ENCODE measurements at regions not wholly inside any gene's neighbourhood (a gene's known extent, or its start where the extent isn't known, plus 50 kb on each side); places are given as distances from the start of the nearest gene placed in this dataset.

DNA sequence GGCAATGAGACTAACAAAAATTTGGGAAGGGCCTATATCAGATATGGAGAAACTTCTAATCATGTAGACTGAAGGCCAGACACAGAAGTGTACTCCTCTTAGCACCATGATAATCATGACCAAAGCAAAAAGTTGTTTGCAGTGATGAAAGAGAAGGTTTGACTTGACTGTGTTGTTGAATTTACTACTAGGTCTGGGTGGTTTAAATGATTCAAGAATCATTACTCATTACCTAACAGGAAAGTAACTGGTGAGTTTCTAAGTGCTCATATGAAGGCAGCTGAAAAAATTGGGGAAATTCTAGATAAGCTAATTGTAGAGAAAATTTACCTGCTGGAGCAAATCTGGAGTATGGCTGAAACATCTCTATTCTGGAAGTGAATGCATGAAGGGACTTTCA is 451.5 kb upstream of the SORCS1 start:
- no peak for DNase-seq (ENCODE audit: low read depth)

DNA sequence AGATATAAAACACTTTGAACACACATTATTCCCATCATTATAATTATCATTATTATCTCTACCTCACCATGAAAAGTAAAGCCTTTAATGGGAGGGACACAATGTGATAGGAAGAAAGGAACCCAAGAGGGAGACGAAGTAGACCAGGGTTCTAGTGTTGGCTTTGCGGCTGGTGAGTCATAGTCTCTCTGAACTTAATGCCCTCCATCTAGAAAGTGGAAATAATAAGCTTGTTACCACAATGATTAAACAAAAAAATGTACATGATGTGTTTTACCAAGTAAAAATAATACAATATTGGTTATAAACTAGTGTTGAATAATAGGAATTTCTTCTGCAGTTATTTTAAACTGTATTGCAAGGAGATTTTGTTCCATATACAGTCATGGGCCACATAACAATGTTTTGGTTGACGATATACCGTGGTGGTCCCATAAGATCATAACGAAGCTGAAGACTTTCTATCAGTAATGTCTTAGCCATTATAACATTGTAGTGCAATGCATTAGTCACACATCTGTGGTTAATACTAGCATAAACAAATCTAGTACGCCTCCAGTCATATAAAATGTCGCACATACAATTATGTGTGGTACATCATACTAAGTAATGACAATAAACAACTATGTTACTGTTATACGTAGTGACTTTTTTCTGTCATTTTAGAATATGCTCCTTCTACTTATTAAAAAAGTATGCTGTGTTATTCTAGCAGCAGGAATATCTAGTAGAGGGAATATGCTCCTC is 450.6 kb upstream of the SORCS1 start:
- DNase-seq (ENCODE audit: low read depth): no peak

DNA sequence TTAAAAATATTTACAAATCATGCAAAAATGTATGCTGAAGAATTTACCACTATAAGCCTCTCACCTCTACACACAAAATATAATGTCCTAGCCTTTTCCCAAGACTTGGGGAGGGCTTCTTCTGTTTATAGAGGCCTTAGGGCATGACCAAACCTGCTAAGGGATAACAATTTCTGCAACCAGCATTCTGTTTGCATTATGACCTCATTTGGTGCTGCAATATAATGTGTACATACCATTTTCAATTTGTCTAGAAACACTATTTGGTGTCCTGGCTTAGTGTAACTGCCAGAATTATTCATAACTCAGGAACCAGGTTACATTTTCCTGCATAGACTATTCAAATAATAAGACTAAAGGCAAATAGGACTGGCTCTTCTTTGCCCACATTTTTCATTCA is 446.6 kb upstream of the SORCS1 start:
- no peak for DNase-seq (ENCODE audit: low read depth)

DNA sequence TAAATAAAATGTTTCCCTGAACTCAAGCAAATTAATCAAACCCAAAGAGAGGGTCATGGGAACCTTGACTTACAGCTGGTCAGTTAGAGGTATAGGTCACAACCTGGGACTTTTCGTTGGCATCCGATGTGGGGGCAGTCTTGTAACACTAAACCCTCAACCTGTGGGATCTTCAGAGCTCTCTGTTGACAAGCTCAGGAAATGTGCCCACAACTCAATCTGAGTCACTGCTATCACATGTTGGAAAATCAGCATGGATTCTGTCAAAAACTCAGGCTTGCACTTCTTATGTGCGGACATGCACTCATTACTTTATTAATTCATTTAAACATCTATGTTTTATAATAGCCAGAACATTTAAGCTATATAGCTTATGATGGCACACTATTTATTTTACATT is 424.6 kb upstream of the SORCS1 start:
- no peak for DNase-seq (ENCODE audit: low read depth)

- no peak for DNase-seq (ENCODE audit: low read depth)
These were observed 421.1 kb upstream of the SORCS1 start for GRCh38 chr10:107585630-107586029.

DNA sequence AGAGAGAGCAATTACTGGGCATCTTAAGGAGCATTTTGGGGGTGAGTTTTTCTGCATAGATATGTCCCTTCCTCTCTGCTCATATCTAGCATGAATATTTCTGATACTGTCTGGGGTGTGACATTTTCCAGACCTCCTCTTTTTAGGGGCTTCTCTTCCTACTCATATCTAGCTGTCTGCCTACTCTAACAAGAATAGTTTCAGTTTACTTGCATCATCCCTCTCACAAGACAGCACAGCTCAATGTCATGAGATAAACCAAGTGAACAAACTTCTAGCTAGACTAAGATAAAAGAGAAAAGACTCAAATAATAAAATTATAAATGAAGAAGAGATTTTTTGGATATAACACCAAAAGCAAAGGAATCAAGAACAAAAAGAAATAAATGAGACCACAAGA is 419.5 kb upstream of the SORCS1 start:
- DNase-seq (ENCODE audit: low read depth): no peak

DNA sequence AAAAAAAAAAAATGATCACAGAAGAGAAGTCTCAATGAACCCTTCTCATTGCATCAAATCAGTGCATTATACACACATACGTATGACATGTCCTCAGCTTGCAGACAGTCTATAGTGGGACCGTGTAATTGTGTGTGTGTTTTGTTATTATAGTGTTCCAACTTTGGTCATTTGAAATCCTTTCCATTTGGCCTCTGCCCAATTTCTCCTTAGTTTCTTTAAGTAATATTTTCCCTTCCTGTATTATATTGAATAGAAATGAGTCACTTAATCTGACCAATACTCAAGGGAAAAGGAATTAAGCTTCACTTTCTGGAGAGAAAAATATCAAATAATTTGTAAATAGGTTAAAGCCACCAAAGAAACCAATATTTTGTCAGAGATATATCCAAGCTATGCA is 415.5 kb upstream of the SORCS1 start:
- no peak for DNase-seq (ENCODE audit: low read depth)

- no peak for DNase-seq (ENCODE audit: low read depth)
These were observed 412.7 kb upstream of the SORCS1 start for GRCh38 chr10:107577221-107577620.

- DNase-seq (ENCODE audit: low read depth): no peak
These were observed 412.2 kb upstream of the SORCS1 start for GRCh38 chr10:107576746-107577145.

DNA sequence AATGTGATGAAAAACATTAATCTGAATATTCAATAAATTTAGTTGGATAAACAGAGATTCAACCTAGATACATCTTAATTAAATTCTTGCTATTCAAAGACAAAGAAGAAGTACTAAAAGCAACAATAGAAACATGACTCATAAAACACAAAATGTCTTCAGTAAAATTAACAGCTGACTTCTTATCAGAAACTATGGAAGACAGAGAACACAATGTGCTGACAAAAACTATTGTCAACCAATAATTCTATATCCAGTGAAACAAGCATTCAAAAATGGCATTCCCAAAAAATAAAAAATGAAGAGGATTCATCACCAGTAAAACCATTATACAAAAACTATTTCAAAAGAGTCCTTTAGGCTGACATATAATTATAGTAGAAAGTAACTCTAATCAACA is 400.5 kb upstream of the SORCS1 start:
- DNase-seq (ENCODE audit: low read depth): no peak

DNA sequence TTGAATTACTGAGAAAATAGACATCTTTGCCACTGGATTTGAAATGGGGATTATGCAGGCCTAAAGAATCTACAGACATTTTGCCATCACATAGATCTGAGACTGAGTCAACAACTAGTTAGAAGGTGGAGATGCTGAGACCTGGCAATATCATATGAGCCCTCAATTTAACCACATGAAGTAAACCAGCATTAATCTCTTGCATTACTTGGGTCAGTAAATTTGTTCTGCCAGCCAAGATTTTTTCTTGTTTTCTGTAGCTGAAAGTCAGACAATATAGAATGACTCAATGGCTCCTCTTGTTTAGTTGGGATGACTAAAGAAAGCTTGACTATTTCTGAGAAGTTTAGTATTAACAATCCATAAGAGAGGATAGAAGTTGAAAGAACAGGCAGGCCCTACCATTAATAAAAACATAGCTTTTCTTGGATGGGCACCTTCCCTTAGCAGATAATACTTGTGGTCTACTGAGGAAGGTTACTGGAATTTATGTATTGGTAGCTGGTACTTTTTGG is 396.7 kb upstream of the SORCS1 start:
- no peak for DNase-seq (ENCODE audit: low read depth)

DNA sequence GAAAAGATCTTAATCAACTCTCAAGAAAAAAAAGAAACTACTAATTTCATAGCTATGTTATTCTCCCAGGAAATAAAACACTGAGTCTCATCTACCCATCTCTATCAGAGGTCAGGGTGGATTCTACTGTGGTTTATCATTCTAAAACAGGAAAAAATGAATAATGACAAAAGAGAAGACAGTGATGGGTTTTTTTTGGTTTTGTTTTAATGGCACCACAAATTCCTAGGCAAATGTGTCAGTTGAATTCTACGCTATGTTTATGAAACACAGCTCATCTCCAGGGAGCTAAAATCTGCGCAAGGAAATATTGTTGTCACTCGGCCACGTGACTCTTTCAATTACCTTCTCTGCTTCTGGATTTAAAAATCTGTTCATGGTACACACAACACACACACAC is 393.4 kb upstream of the SORCS1 start:
- DNase-seq (ENCODE audit: low read depth): no peak

DNA sequence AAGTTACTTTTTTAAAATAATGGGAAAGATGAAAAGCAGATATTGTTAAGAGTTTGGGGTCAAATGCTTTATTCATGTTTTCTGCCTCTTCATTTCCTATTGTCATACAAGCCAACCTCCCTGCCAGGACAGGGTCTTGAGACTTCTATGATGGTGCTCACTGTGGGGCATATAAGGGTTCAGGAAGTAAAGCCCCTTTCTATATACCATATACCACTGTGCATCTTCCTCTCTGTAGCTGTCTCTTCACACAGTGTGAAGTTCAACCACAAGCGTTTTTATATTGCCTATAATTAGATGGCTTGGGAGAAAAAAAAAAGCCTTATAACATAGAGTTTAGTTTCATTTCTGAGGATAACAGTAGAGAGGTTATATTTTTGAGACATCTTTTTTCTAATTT is 389.8 kb upstream of the SORCS1 start:
- DNase-seq (ENCODE audit: low read depth): no peak

DNA sequence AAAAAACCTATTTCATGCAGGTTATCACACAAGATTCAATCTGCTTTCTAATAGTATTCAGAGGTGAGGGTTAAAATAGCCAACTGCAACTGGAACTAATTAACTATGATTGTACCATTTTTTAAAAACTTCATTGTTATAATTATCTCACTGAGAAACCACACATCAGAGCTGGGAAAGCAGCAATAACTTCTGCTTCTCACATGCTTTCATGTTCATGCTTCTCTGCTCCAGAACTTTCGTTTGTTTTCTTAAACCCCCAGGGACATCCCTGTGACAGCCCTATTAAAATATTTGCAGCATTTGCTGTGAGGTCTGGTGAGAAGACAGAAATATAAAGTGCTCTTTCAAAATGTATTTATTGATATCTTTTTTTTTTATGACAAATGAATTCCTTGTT is 389.0 kb upstream of the SORCS1 start:
- peak; percentile 1 for DNase-seq (ENCODE audit: low read depth)

GRCh38 chr10:107552963-107553362 is 388.5 kb upstream of the SORCS1 start:
- DNase-seq (ENCODE audit: low read depth): no peak

DNA sequence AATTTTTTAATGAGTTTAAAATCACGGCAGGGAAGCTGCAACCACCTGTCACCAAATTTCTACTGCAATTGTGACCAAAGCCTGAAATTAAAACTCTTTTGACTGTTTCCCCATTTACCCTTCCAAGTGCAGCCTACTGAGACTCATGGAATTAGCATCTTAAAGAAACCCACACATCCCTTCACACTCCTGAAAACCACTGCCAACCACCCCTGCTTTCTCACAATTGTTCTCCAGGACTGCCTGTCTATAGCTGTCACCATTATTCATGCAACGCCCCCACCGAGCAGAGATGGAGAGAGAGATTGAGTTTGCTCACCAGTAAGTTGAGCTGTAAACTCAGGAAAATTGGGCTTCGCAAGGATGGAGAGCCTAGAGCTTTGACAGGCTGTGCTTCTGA is 383.8 kb upstream of the SORCS1 start:
- DNase-seq (ENCODE audit: low read depth): no peak

- DNase-seq (ENCODE audit: low read depth): no peak
These were observed 382.5 kb upstream of the SORCS1 start for GRCh38 chr10:107546986-107547385.

DNA sequence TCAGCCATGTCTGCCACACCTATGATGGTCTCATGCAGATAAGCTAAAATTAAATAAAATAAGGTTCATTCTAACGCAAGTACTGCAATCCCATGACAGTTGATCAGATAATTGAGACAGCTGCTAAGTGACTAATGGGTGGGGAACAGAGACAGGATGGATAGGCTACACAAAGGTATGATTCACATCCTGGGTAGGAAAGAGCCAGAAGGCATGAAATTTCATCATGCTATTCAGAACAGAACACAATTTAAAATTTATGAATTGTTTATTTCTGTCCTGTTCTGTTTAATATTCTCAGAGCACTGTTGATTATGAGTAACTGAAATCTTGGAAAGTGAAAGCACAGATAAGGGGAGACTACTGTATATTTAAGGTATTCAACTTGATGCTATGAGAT is 381.8 kb upstream of the SORCS1 start:
- peak; percentile 3 for DNase-seq (ENCODE audit: low read depth)

- no peak for DNase-seq (ENCODE audit: low read depth)
These were observed 381.2 kb upstream of the SORCS1 start for GRCh38 chr10:107545717-107546116.

GRCh38 chr10:107544706-107545520 is 380.4 kb upstream of the SORCS1 start:
- no peak for DNase-seq (ENCODE audit: low read depth)

GRCh38 chr10:107542607-107543006 is 378.1 kb upstream of the SORCS1 start:
- DNase-seq (ENCODE audit: low read depth): no peak

DNA sequence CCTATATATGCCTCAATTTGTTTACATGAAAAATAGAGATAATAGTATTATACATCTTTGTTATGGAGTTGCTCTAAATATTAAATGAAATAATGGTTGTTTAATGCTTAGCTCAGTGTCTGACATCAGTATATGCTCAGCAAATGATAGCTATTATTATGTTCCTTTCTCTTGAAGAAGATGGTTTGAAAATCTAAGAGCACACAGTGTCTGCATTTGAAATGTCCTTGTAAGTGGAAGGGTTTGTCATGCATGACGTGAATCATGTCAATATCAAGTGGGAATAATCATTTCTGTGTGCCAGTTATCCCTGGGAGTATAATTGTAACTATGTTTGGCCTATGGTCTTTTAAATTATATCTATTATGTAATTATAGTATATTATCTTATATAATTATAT is 377.5 kb upstream of the SORCS1 start:
- no peak for DNase-seq (ENCODE audit: low read depth)

GRCh38 chr10:107540981-107541380 is 376.5 kb upstream of the SORCS1 start:
- no peak for DNase-seq (ENCODE audit: low read depth)

All from GM04503 (cell line).